IMR-90 (cell line): ENCODE measurements at regions not wholly inside any gene's neighbourhood (a gene's known extent, or its start where the extent isn't known, plus 50 kb on each side); places are given as distances from the start of the nearest gene placed in this dataset.

Source experiments
- ATAC-seq: fragments of 200-7000 bp; cut with Tn5 transposase; 2 replicates; pipeline ENCODE4 v1.9.1; 2020; ENCODE audit warnings: low read depth, mild to moderate bottlenecking, moderate library complexity
- BruUV-seq: library from RNA; stranded (reverse); fragments of 400-500 nt; replicated peaks from 2 replicates; lab custom pipeline; 2021; lab: Mats Ljungman, UMichigan
- CTCF ChIA-PET: fragments of 300-600 bp; formaldehyde crosslinking; extraction: SDS; loops from one replicate; lab custom pipeline; 2021; ENCODE audit warnings: antibody characterized with exemption; lab: Yijun Ruan, JAX
- POLR2A ChIA-PET: fragments of 300-600 bp; sonication (Branson Sonifier 250); formaldehyde crosslinking; loops from one replicate; lab custom pipeline; 2022; ENCODE audit warnings: antibody characterized with exemption; ENCODE audit not compliant: unreplicated experiment; lab: Charles Lee
- DNase-seq: peaks from one replicate; pipeline ENCODE4 v3.0.0; 2013
- H2AFZ ChIP-seq: replicated peaks from 2 replicates; pipeline ENCODE3; 2013; ENCODE audit warnings: low read length, mild to moderate bottlenecking; ENCODE audit not compliant: poor library complexity
- H2AK5ac ChIP-seq: 2 replicates; pipeline ENCODE4 v1.6.1; 2013; ENCODE audit warnings: low read depth, low read length, inconsistent platforms
- H2AK9ac ChIP-seq: replicated peaks from 2 replicates; pipeline ENCODE3; 2013; ENCODE audit warnings: mild to moderate bottlenecking, low read depth, low read length, moderate library complexity; ENCODE audit not compliant: poor library complexity
- H2BK120ac ChIP-seq: 2 replicates; pipeline ENCODE4 v1.6.1; 2013; ENCODE audit warnings: low read depth, low read length, inconsistent platforms
- H2BK15ac ChIP-seq: 3 replicates; pipeline ENCODE4 v1.6.1; 2013; ENCODE audit warnings: low read depth, low read length, inconsistent platforms
- H2BK20ac ChIP-seq: 2 replicates; pipeline ENCODE4 v1.6.1; 2013; ENCODE audit warnings: low read depth, mild to moderate bottlenecking, inconsistent platforms, low read length, moderate library complexity
- H2BK5ac ChIP-seq: 2 replicates; pipeline ENCODE4 v1.6.1; 2013; ENCODE audit warnings: mild to moderate bottlenecking, low read depth, low read length, inconsistent platforms; ENCODE audit not compliant: poor library complexity, severe bottlenecking
- H3K14ac ChIP-seq: replicated peaks from 2 replicates; pipeline ENCODE4 v1.6.1; 2013; ENCODE audit warnings: low read depth, low read length, inconsistent platforms
- H3K18ac ChIP-seq: 2 replicates; pipeline ENCODE4 v1.6.1; 2013; ENCODE audit warnings: low read depth, low read length, control low read depth
- H3K23ac ChIP-seq: 2 replicates; pipeline ENCODE4 v1.6.1; 2013; ENCODE audit warnings: low read depth, low read length, inconsistent platforms
- H3K27ac ChIP-seq: 2 replicates; pipeline ENCODE4 v1.5.1; 2013; ENCODE audit warnings: mild to moderate bottlenecking, control low read depth, low read length; ENCODE audit not compliant: insufficient read depth
- H3K27me3 ChIP-seq: 2 replicates; pipeline ENCODE4 v1.6.1; 2013; ENCODE audit warnings: low read length; ENCODE audit not compliant: control insufficient read depth, insufficient read depth
- H3K36me3 ChIP-seq: 2 replicates; pipeline ENCODE4 v1.6.1; 2013; ENCODE audit warnings: low read length, mixed read lengths; ENCODE audit not compliant: control insufficient read depth, insufficient read depth
- H3K4ac ChIP-seq: 2 replicates; pipeline ENCODE4 v1.6.1; 2013; ENCODE audit warnings: low read depth, low read length, inconsistent platforms
- H3K4me1 ChIP-seq: 2 replicates; pipeline ENCODE4 v1.6.1; 2013; ENCODE audit warnings: low read length, mixed read lengths; ENCODE audit not compliant: control insufficient read depth, insufficient read depth
- H3K4me2 ChIP-seq: 2 replicates; pipeline ENCODE4 v1.6.1; 2013; ENCODE audit warnings: low read depth, mild to moderate bottlenecking, control low read depth, low read length, moderate library complexity
- H3K4me3 ChIP-seq: 2 replicates; pipeline ENCODE4 v1.5.1; 2013; ENCODE audit warnings: low read depth, mild to moderate bottlenecking, control low read depth, low read length, moderate library complexity; ENCODE audit not compliant: insufficient read depth
- H3K56ac ChIP-seq: 2 replicates; pipeline ENCODE4 v1.6.1; 2013; ENCODE audit warnings: low read length, inconsistent platforms; ENCODE audit not compliant: insufficient read depth; ENCODE audit errors: extremely low read depth
- H3K79me1 ChIP-seq, 2 experiments: 2 replicates each; pipeline ENCODE4 v1.6.1; 2013; ENCODE audit warnings: low read length in 2 of 2, inconsistent platforms in 1 of 2, low read depth in 1 of 2
- H3K9ac ChIP-seq: 2 replicates; pipeline ENCODE4 v1.6.1; 2013; ENCODE audit warnings: low read depth, low read length, control low read depth
- H3K9me1 ChIP-seq: 2 replicates; pipeline ENCODE4 v1.6.1; 2013; ENCODE audit warnings: low read length, inconsistent platforms; ENCODE audit not compliant: insufficient read depth
- H3K9me3 ChIP-seq: 2 replicates; pipeline ENCODE4 v1.6.1; 2013; ENCODE audit warnings: low read length; ENCODE audit not compliant: control insufficient read depth, insufficient read depth
- H4K20me1 ChIP-seq: 2 replicates; pipeline ENCODE4 v1.6.1; 2013; ENCODE audit warnings: low read length, inconsistent platforms; ENCODE audit not compliant: insufficient read depth
- H4K5ac ChIP-seq: 2 replicates; pipeline ENCODE4 v1.6.1; 2013; ENCODE audit warnings: mild to moderate bottlenecking, low read depth, low read length, control low read depth
- H4K8ac ChIP-seq, 2 experiments: 2 replicates each; pipeline ENCODE4 v1.6.1; 2013; ENCODE audit warnings: low read depth in 2 of 2, low read length in 2 of 2, control low read depth in 1 of 2, inconsistent platforms in 1 of 2
- H4K91ac ChIP-seq: 2 replicates; pipeline ENCODE4 v1.6.1; 2013; ENCODE audit warnings: low read depth, low read length, inconsistent platforms; ENCODE audit not compliant: insufficient read depth
- BHLHE40 ChIP-seq: fragments of 150-350 bp; IDR thresholded peaks from 2 replicates; pipeline ENCODE4 v1.6.1; 2016; ENCODE audit warnings: mild to moderate bottlenecking, low read depth, low read length
- CHD1 ChIP-seq: IDR thresholded peaks from 2 replicates; pipeline ENCODE4 v1.6.1; 2012; ENCODE audit warnings: low read depth, low read length, improper control_type of control experiment
- CTCF ChIP-seq: conservative IDR thresholded peaks from 2 replicates; pipeline ENCODE4 v1.5.1; 2012; ENCODE audit warnings: mild to moderate bottlenecking, low read depth, low read length, improper control_type of control experiment
- ELK1 ChIP-seq: fragments of 150-350 bp; IDR thresholded peaks from 2 replicates; pipeline ENCODE4 v1.6.1; 2016; ENCODE audit warnings: low read depth, mild to moderate bottlenecking, low read length, moderate library complexity, borderline replicate concordance
- FOS ChIP-seq: fragments of 150-350 bp; IDR thresholded peaks from 2 replicates; pipeline ENCODE4 v1.6.1; 2016; ENCODE audit warnings: low read depth, low read length
- MAFK ChIP-seq: IDR thresholded peaks from 2 replicates; pipeline ENCODE4 v1.6.1; 2012; ENCODE audit warnings: low read depth, low read length, improper control_type of control experiment
- MAZ ChIP-seq: IDR thresholded peaks from 2 replicates; pipeline ENCODE4 v1.6.1; 2012; ENCODE audit warnings: low read depth, mild to moderate bottlenecking, low read length, improper control_type of control experiment, moderate library complexity, borderline replicate concordance
- MXI1 ChIP-seq: IDR thresholded peaks from 2 replicates; pipeline ENCODE4 v1.6.1; 2012; ENCODE audit warnings: low read depth, mild to moderate bottlenecking, low read length, moderate library complexity, borderline replicate concordance
- NFE2L2 ChIP-seq: fragments of 150-350 bp; IDR thresholded peaks from 2 replicates; pipeline ENCODE4 v1.6.1; 2016; ENCODE audit warnings: low read depth, mild to moderate bottlenecking, low read length
- POLR2A ChIP-seq: IDR thresholded peaks from 2 replicates; pipeline ENCODE4 v1.6.1; 2012; ENCODE audit warnings: mild to moderate bottlenecking, low read depth, low read length
- RCOR1 ChIP-seq: IDR thresholded peaks from 2 replicates; pipeline ENCODE4 v1.6.1; 2012; ENCODE audit warnings: mild to moderate bottlenecking, low read length, improper control_type of control experiment; ENCODE audit not compliant: insufficient replicate concordance
- RFX5 ChIP-seq: IDR thresholded peaks from 2 replicates; pipeline ENCODE4 v1.8.0; 2012; ENCODE audit warnings: low read depth, mild to moderate bottlenecking, low read length, moderate library complexity
- USF2 ChIP-seq: fragments of 150-350 bp; IDR thresholded peaks from 2 replicates; pipeline ENCODE4 v1.6.1; 2017; ENCODE audit warnings: mild to moderate bottlenecking, antibody characterized with exemption, low read length, low read depth
- WGBS, 2 experiments: methylation state at CpG; one replicate each; pipeline versions ENCODE4 v1.1.5 to v1.1.7; 2013; ENCODE audit warnings: missing lambda C conversion rate in 2 of 2; ENCODE audit not compliant: insufficient read length in 1 of 2; ENCODE audit errors: extremely low coverage in 2 of 2; 5-methylcytosine and 5-hydroxymethylcytosine counted together
- dilution Hi-C: fragments of 300-500 bp; cut with HindIII; formaldehyde crosslinking; loops from one replicate; pipeline ENCODE4 v1.14.3; 2018; ENCODE audit warnings: low sequenced_read_pairs; ENCODE audit not compliant: unreplicated experiment
- in situ Hi-C: fragments of 300-500 bp; cut with MboI; formaldehyde crosslinking; loops from 3 replicates; pipeline ENCODE4 v1.14.3; 2019; ENCODE audit warnings: low sequenced_read_pairs, inconsistent platforms, mixed read lengths
- intact Hi-C: fragments of 100-400 bp; cut with micrococcal nuclease; formaldehyde crosslinking; loops from 2 replicates; pipeline ENCODE4 v1.10.0; 2022

GRCh38 chr5:130692770-130693169, 472.3 kb downstream of the HINT1 start:
- no peak overlapping the region for H2BK15ac ChIP-seq
- TF ChIP-seq RFX5, result no peak
- TF ChIP-seq ELK1, result no peak
- TF ChIP-seq MXI1, result no peak
- TF ChIP-seq NFE2L2, result no peak
- no peak for TF ChIP-seq MAFK
- no peak for TF ChIP-seq RCOR1
- no peak for TF ChIP-seq CHD1
- TF ChIP-seq POLR2A, result no peak
- TF ChIP-seq BHLHE40, result no peak
- no peak for TF ChIP-seq USF2
- no peak for TF ChIP-seq MAZ
- TF ChIP-seq CTCF, result no peak
- TF ChIP-seq FOS, result no peak
- POLR2A ChIA-PET, result no interaction called here
- DNase-seq, result no peak
- H4K91ac ChIP-seq, result no peak overlapping the region
- no peaks in the 10 kb centered on the region for H3K79me1 ChIP-seq
- no peak overlapping the region for H3K9ac ChIP-seq
- no peak overlapping the region for H2AFZ ChIP-seq
- ATAC-seq, result no peak
- no peak overlapping the region for H3K4me3 ChIP-seq
- intact Hi-C loops (no loop called here), dilution Hi-C loops (no loop called here), in situ Hi-C loops (no loop called here)
- CTCF ChIA-PET, result no interaction called here
- BruUV-seq, result no TSS peak
- H3K4me1 ChIP-seq, result no peaks in the 10 kb centered on the region
- no peaks in the 10 kb centered on the region for H3K9me1 ChIP-seq
- no peak overlapping the region for H3K14ac ChIP-seq
- no peak overlapping the region for H3K23ac ChIP-seq
- no peak overlapping the region for H2BK5ac ChIP-seq
- H4K20me1 ChIP-seq, result no peaks in the 10 kb centered on the region
- no peak overlapping the region for H2AK9ac ChIP-seq
- no peak overlapping the region for H3K4me2 ChIP-seq
- no peak overlapping the region for H3K27ac ChIP-seq
- no peak overlapping the region for H3K18ac ChIP-seq
- no peaks in the 10 kb centered on the region for H3K27me3 ChIP-seq
- H2AK5ac ChIP-seq, result no peak overlapping the region
- H2BK20ac ChIP-seq, result no peak overlapping the region
- H4K8ac ChIP-seq, result no peak overlapping the region
- WGBS, 2 experiments, result no CpG with 5 or more reads among the region's 1 CpG
- H2BK120ac ChIP-seq, result no peak overlapping the region
- no peaks in the 10 kb centered on the region for H3K36me3 ChIP-seq
- H3K56ac ChIP-seq, result no peak overlapping the region
- H3K9me3 ChIP-seq, result peaks cover 6% of the 10 kb centered on the region
- no peak overlapping the region for H4K5ac ChIP-seq
- H3K4ac ChIP-seq, result no peak overlapping the region
